HS-5 (cell line): ENCODE measurements at regions not wholly inside any gene's neighbourhood (a gene's known extent, or its start where the extent isn't known, plus 50 kb on each side); places are given as distances from the start of the nearest gene placed in this dataset.
"Not testable (repeated sequence)": the region's sequence is repeated elsewhere in the genome, so short reads cannot be mapped to it uniquely, and the experiment has no call there.

Experiments
- DNase-seq: peaks from one replicate; pipeline ENCODE4 v3.0.0-alpha.2; 2012; ENCODE audit warnings: low read depth

DNA sequence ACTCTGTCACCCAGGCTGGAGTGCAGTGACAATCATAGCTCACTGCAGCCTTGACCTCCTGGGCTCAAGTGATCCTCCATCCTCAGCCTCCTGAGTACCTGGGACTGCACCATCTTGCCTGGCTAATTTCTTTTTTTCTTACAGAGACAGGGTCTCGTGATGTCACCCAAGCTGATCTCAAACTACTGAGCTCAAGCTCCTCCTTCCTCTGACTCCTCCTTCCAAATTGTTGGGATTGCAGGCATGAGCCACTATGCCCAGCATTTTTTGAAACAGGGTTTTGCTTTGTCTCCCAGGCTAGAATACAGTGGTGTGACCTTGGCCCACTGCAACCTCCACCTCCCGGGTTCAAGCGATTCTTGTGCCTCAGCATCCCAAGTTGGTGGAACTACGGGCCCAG lies 358.3 kb upstream of the MTNR1B start:
- DNase-seq, result no peak

DNA sequence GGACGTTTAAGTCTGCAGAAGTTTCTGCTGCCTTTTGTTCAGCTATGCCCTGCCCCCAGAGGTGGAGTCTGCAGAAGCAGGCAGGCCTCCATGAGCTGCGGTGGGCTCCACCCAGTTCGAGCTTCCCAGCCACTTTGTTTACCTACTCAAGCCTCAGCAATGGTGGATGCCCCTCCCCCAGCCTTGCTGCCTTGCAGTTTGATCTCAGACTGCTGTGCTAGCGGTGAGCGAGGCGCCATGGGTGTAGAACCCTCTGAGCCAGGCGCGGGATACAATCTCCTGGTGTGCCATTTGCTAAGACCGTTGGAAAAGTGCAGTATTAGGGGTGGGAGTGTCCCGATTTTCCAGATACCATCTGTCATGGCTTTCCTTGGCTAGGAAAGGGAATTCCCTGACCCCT lies 351.4 kb upstream of the MTNR1B start:
- DNase-seq, result not testable (repeated sequence)

GRCh38 chr11:92623055-92623454 lies 346.4 kb upstream of the MTNR1B start:
- DNase-seq, result no peak

- no peak for DNase-seq
Measured at GRCh38 chr11:92625894-92626293, 343.6 kb upstream of the MTNR1B start.

DNA sequence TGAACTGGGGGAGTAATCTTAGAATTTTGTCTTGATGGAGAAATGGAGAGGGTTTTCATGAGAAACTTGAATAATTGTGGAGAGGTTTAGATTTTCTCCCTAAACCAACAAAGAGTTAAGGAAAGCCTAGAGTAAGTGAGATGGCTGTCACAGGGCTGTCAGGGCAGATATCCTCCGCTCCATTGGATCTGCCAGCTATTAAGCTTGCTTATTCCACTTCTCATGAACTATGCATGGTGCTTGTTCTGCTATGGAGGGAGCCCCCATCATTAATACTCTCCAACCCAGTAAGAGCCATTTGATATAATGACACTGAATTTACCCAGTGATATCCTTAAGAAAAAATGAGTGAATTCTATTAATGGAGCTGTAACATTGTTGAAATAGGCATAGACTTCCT lies 342.8 kb upstream of the MTNR1B start:
- no peak for DNase-seq

- DNase-seq, result peak; percentile 55
Measured at GRCh38 chr11:92627615-92628256, 341.7 kb upstream of the MTNR1B start.

- peak; percentile 49 for DNase-seq
Measured at GRCh38 chr11:92628401-92629292, 340.8 kb upstream of the MTNR1B start.

DNA sequence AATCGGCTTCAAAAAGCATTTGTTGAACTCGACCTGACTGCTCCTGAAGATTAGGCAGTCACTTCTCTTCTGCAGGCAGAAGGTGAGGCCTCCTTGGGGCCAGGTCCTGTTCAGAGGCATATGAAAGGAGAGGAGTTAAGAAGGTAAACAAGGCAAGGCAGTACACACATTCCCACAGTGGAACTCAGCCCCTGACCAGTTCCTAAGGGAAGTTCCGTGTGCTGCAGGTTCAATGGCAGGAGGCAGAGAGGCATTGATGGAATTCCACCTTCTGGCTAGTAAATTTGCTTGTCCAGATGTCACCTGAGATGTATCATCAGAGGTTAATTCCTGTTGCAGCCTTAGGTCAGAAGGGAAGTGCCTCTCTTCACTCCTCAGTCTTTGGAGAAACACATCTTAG lies 337.0 kb upstream of the MTNR1B start:
- DNase-seq, result no peak

DNA sequence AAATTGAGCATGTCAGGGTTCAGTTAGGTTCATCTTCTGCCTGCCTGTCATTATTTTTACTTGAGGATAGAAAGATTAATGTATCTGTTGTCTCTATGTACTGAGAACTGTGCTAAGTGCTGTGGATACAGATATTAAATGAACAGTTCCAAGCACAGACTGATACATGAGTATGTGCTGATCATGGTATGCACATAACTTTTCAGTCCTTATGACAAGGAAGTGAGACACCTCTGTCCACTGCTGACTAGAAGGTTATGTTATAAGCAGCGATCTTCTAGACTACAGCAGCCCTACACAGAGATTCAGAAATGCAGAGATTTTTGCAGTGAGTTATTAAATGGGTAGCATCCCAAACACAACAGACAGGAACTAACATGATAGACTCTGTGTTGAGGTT lies 335.6 kb upstream of the MTNR1B start:
- no peak for DNase-seq

GRCh38 chr11:92636543-92637188 lies 332.8 kb upstream of the MTNR1B start:
- no peak for DNase-seq

GRCh38 chr11:92638678-92639077 lies 330.8 kb upstream of the MTNR1B start:
- no peak for DNase-seq

- no peak for DNase-seq
Measured at GRCh38 chr11:92642177-92642931, 327.1 kb upstream of the MTNR1B start.

GRCh38 chr11:92643827-92644226 lies 325.6 kb upstream of the MTNR1B start:
- DNase-seq, result no peak

DNA sequence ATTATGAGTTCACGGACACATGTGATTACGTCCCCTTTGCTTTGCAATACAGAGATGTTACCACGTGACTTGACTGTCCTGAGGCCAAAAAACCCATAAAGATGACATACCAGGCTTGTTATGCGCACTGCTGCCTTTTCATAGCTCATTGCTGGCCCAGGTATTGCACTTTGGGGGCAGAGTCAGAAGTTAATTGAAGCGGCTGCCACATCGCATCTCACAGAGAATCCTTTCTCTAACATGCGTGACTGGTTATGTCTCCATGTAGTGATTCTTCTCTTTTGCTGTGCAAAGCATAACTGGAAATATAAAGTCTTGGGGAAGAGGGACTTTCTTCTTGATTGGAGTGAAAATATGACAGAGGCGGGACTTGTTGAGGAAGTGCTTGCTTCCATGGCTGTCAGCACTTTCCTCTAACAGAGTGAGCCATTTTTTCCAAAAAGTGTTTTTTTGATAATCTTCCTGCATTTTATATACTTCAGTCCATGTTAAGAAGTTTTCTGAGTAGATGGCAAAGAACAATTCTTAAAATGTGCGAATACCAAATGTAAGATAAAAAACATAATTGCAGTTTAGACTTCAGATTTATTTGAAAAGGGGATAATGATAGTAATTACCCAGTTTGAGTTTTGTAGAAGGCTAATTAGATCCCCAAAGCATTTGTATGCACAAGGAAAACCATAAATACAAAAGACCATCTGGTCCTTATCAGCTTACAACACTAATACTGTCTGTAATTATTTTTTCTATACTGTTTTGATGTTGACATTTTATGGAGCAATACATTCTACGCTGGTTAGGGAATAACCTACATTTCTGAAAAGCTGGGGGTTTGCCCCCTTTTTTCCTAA lies 324.6 kb upstream of the MTNR1B start:
- no peak for DNase-seq

- no peak for DNase-seq
Measured at GRCh38 chr11:92651159-92651558, 318.3 kb upstream of the MTNR1B start.

GRCh38 chr11:92653454-92653853 lies 316.0 kb upstream of the MTNR1B start:
- no peak for DNase-seq

GRCh38 chr11:92656783-92657182 lies 312.7 kb upstream of the MTNR1B start:
- DNase-seq, result no peak

GRCh38 chr11:92657226-92657625 lies 312.2 kb upstream of the MTNR1B start:
- DNase-seq, result no peak

DNA sequence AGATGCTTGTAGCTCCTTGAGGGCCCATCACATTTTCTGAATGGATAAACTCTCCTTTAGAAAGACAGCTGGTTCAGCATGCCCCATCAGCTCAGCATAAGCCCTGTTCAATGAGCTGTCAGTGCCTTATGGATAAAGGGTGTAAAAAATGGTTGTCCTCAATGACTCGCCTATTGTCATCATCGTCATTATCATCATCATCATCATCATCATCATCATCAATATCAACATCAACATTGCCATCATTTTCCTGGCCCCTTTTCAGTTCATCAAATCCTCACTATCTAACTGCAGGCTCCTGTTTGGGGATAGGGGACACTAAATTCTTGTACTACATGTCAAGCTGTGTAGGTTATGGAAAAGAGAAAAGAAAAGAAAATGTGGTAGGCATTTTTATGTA lies 310.7 kb upstream of the MTNR1B start:
- DNase-seq, result no peak

- no peak for DNase-seq
Measured at GRCh38 chr11:92659793-92660192, 309.7 kb upstream of the MTNR1B start.

DNA sequence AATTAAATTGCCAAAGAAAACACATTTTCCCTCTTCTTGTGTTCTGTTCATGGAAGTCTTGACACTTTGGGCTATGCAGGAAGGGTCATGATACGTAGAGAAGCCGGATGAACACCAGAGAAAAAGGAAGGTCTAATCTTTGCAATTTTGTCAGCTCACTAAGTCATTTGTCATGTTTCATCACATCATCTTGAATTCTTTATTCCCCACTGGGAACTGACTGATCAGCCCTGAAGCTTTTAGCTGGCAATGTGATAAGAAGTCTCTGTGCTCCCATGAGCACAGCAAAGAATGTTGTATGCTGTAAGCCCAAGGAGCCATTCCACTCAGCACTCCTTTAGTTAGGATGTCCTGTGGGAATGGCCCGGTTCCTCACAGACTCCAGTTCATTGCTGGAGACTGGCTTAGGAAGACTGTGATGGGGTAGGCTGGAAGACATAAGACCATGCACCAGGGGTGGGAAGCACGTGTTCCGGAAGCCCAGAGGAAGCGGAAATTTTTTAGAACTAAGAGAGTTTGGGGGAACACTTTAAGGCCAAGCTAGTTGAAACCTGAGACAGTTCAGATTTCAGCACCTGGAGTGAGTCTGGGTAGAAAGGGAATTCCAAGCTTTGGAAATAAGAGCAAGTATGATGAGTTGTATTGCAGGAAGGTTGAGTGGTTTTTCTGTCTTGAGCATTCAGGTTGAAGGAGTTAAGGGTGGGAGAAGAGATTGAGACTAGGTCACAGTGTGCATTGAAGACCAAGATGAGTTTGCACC lies 306.7 kb upstream of the MTNR1B start:
- DNase-seq, result no peak
